ENCODE measurements at regions not wholly inside any gene's neighbourhood (a gene's known extent, or its start where the extent isn't known, plus 50 kb on each side); places are given as distances from the start of the nearest gene placed in this dataset.

- Histone ChIP-seq H3K27me3 (ENCODE audit: control insufficient read depth, insufficient read depth, low read length) (no peaks in the 10 kb centered on the region), H3K4me3 (ENCODE audit: low read depth, low read length) (peak overlapping the region; percentile 31), H3K9me3 (ENCODE audit: control insufficient read depth, insufficient read depth, low read length) (peaks cover 9% of the 10 kb centered on the region), H3K27ac (ENCODE audit: low read depth, low read length) (no peak overlapping the region)
- CTCF ChIA-PET: interaction anchor here (0.6 to 2.0 kb wide), 6 partner anchors 82 to 1143 kb away, joined by 3 to 16 read pairs (median 4); no protein-coding TSS in a partner anchor
- POLR2A ChIA-PET: no interaction called here
- DNase-seq (ENCODE audit: low read depth, low spot score): peak; percentile 27
- TF ChIP-seq CTCF (IDR thresholded peaks at IDR 0.05; ENCODE audit: low read depth, low read length): peak; percentile 91
These were observed 178.1 kb upstream of the ALG10B start for GRCh38 chr12:38138225-38139221.

GRCh38 chr12:38139456-38139855, 177.1 kb upstream of the ALG10B start:
- H3K27ac ChIP-seq (ENCODE audit: low read depth, low read length): no peak overlapping the region
- no peak for DNase-seq (ENCODE audit: low read depth, low spot score)
- H3K4me3 ChIP-seq (ENCODE audit: low read depth, low read length): no peak overlapping the region
- peaks cover 9% of the 10 kb centered on the region for H3K9me3 ChIP-seq (ENCODE audit: control insufficient read depth, insufficient read depth, low read length)
- ChIA-PET POLR2A (no interaction called here), CTCF (interaction anchor here (0.7 to 0.8 kb wide), 3 partner anchors 83 to 303 kb away, joined by 4 to 16 read pairs (median 5); no protein-coding TSS in a partner anchor)
- no peaks in the 10 kb centered on the region for H3K27me3 ChIP-seq (ENCODE audit: control insufficient read depth, insufficient read depth, low read length)
- TF ChIP-seq CTCF (IDR thresholded peaks at IDR 0.05; ENCODE audit: low read depth, low read length): no peak

GRCh38 chr12:38141239-38141638, 175.3 kb upstream of the ALG10B start:
- TF ChIP-seq CTCF (IDR thresholded peaks at IDR 0.05; ENCODE audit: low read depth, low read length): no peak
- H3K27ac ChIP-seq (ENCODE audit: low read depth, low read length): no peak overlapping the region
- ChIA-PET CTCF (interaction anchor here (1.0 kb wide), 1 partner anchor 175 kb away, joined by 3 read pairs; the partner anchor contains the start of gene ALG10B), POLR2A (no interaction called here)
- DNase-seq (ENCODE audit: low read depth, low spot score): no peak
- H3K9me3 ChIP-seq (ENCODE audit: control insufficient read depth, insufficient read depth, low read length): peaks cover 13% of the 10 kb centered on the region
- no peaks in the 10 kb centered on the region for H3K27me3 ChIP-seq (ENCODE audit: control insufficient read depth, insufficient read depth, low read length)
- no peak overlapping the region for H3K4me3 ChIP-seq (ENCODE audit: low read depth, low read length)

- no peak for DNase-seq (ENCODE audit: low read depth, low spot score)
- peaks cover 15% of the 10 kb centered on the region for H3K9me3 ChIP-seq (ENCODE audit: control insufficient read depth, insufficient read depth, low read length)
- H3K4me3 ChIP-seq (ENCODE audit: low read depth, low read length): no peak overlapping the region
- POLR2A ChIA-PET: no interaction called here
- CTCF ChIA-PET: interaction anchor here (1.0 kb wide), 1 partner anchor 175 kb away, joined by 3 read pairs; the partner anchor contains the start of gene ALG10B
- no peaks in the 10 kb centered on the region for H3K27me3 ChIP-seq (ENCODE audit: control insufficient read depth, insufficient read depth, low read length)
- no peak overlapping the region for H3K27ac ChIP-seq (ENCODE audit: low read depth, low read length)
- no peak for TF ChIP-seq CTCF (IDR thresholded peaks at IDR 0.05; ENCODE audit: low read depth, low read length)
These were observed 174.7 kb upstream of the ALG10B start for GRCh38 chr12:38141861-38142260.

GRCh38 chr12:38142974-38143373, 173.6 kb upstream of the ALG10B start:
- no peak for DNase-seq (ENCODE audit: low read depth, low spot score)
- ChIA-PET POLR2A (no interaction called here), CTCF (no interaction called here)
- H3K27me3 ChIP-seq (ENCODE audit: control insufficient read depth, insufficient read depth, low read length): no peaks in the 10 kb centered on the region
- no peak overlapping the region for H3K4me3 ChIP-seq (ENCODE audit: low read depth, low read length)
- TF ChIP-seq CTCF (IDR thresholded peaks at IDR 0.05; ENCODE audit: low read depth, low read length): no peak
- H3K27ac ChIP-seq (ENCODE audit: low read depth, low read length): no peak overlapping the region
- H3K9me3 ChIP-seq (ENCODE audit: control insufficient read depth, insufficient read depth, low read length): peaks cover 22% of the 10 kb centered on the region
